ENCODE measurements at regions not wholly inside any gene's neighbourhood (a gene's known extent, or its start where the extent isn't known, plus 50 kb on each side); places are given as distances from the start of the nearest gene placed in this dataset.
"Not testable (repeated sequence)": the region's sequence is repeated elsewhere in the genome, so short reads cannot be mapped to it uniquely, and the experiment has no call there.

DNA sequence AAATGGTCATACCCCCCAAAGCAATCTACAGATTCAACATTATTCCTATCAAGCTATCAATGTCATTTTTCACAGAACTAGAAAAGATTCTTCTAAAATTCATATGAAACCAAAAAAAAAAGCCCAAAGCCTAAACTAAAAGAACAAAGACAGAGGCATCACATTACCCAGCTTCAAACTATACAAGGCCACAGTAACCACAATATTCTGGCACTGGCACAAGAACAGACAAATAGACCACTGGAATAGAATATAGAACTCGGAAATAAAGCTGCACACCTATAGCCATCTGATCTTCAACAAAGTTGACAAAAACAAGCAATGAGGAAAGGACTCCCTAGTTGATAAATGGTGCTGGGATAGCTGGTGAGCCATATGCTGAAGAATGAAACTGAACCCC is 89.2 kb upstream of the PCED1B start:
- DNase-seq: no peak

DNA sequence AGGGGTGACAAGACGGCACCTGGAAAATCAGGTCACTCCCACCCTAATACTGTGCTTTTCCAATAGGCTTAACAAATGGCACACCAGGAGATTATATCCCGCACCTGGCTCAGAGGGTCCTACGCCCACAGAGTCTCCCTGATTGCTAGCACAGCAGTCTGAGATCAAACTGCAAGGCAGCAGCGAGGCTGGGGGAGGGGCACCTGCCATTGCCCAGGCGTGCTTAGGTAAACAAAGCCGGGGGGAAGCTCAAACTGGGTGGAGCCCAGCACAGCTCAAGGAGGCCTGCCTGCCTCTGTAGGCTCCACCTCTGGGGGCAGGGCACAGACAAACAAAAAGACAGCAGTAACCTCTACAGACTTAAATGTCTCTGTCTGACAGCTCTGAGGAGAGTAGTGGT is 87.4 kb upstream of the PCED1B start:
- DNase-seq: not testable (repeated sequence)

DNA sequence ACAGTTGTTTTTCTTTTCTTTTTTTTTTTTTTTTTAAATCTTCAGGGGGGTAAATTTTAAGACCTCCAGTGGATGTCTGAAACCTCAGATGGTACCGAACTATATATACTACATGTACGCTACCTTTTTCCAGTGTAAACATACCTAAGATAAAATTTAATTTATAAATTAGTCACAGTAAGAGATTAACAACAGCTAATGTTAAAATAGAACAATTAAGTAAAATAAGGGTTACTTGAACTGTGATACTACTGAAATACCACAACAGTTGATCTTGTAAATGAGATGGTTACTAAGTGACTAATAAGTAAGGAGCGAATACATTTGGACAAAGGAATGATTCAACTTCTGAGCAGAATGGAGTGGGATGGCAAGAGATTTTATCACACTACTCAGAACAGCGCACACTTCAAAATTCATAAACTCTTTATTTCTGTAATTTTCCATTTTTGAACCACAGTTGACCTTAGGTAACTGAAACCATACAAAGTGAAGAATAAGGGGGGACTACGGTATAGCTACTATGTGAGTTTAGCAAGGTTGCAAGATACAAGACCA is 80.5 kb upstream of the PCED1B start:
- DNase-seq: no peak

DNA sequence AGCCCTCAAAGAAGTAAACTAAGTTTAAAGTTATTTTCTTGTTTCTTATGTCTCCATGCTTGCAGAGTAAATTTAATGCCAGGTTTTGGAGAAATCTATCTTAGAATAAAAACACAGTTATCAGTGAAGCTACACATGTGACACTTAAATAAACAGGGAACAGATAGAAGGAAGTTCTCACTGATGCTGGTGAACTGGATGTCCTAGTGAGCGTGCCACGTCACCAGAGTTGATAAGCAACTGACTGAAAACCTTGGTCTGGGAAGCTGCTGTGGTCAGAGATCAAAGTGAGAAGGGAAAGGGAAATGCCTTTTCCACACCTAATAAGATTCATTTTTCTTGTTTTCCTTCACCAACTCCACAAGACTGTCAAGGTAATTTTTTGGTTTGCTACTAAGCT is 74.8 kb upstream of the PCED1B start:
- no peak for DNase-seq

DNA sequence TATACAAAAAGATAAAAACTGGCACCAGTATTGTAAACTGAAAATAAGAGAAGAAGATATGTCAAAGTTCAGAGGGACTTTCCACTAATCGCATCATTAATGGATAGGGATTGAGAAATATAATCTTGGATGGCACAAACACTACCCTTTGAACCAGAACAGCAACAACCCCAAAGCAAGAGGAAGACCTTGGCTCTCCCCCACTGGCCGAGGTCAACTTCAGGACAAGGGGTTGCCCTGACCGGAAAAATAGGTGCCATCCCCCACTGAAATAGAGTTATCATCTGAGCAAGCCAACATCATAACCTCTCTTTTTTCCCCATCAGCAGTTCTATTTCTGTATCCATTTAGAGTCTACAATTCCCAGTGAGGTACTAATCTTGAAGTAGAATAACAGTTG is 72.4 kb upstream of the PCED1B start:
- DNase-seq: no peak

DNA sequence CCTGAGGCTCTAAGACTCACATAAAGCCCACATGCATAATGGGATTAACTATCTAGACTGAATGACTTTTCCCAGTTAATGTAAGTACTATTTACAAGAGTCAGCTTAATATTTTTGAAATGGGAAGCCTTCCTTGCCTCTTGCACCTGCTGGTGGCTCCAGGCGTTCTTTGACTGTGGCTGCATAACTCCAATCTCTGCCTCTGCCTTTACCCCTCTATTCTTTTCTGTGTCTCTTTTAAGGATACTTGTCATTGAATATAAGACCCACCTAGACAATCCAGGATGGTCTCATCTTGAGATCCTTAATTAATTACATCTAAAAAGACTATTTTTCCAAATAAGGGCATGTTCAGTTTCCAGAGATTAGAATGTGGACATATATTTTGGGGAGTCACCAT is 66.9 kb upstream of the PCED1B start:
- no peak for DNase-seq

DNA sequence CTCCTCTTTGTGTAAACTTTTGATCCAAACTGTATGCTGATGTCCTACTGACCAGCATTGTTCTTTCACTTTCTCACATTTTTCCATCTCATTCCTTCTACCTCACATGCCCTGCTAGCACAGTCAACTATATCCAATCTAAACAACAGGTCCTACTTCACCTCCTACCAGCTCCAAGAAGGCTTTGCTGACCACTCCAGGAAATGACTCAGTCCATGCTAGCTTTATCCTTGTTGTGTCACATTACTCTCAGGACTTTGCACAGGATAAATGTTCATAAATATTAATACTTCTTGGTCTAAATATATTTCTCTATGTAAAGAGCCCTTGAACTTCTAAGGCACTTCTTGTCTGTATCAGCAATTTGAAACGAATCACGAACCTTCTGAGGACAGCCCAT is 64.9 kb upstream of the PCED1B start:
- DNase-seq: no peak

DNA sequence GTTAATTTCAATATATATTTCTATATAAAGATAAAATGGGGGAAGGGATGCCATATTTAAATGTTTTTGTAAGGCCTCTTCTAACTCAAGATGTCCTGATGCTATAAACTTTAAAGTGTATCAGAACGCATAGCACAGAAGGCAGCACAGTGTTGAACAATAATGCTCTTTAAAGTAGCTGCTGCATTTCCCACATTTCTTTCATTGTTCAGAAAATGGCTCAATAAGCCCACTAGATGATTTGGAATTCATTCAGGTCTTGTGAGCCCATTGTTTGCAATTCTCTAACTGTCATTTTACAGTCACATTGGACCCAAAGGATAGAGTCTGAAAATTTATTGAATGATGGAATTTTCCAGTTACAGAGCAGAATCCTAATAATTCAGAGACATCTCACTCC is 64.0 kb upstream of the PCED1B start:
- DNase-seq: no peak

DNA sequence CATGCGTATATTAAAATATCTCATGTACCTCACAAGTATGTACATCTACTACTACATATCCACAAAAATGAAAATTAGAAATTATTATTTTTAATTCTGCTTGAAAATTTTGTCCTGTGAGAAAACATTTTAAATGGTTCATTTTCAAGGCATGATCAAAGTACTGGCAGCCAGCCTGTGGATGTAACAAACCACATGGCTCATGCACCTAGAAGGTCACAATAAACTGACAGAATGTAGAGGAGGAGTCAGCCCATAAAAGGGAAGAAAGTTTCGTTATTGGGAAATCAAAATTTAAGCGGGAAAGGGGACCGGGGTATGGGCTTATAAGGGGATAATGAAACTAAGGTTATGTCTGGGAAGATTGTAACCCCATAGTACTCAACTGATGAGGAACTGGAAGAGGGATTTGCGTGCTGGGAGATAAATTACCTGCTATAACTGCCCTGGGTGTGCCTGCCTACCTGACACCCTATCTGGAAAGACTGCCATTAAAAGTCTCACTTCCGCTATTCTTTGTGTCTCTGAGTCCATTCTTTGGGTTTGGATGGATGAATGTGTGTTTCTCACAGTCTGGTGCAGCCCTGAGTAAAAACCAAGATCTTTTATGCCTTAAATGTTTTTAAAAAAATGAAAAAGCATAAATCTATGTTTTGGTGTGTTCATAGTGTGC is 62.2 kb upstream of the PCED1B start:
- no peak for DNase-seq

DNA sequence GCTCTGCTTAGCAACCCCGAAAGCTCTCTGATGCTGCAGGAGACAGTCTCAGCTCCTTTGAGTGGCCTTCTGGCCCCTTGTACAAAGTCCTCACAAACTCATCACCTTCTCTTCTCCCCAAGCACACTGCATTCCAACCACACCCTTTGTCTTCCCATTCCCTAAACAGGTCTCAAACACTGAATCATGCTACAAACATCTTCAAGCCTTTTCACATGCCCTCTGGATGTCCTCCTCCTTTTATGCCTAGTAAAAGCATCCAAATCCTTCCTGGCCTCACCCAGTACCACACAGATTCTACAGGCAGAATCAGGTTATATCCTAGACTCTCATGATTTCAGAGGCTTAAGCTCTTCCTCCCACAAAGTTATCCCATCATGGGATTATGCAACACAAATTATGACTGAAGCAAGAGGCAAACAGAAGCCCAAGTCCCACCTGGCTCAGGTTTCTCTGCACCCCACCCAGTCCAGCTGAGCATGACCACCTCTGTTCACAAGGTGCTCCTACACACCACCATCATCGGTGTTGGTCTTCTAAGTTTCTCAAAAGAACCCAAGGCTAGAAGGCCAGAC is 61.4 kb upstream of the PCED1B start:
- DNase-seq: no peak

DNA sequence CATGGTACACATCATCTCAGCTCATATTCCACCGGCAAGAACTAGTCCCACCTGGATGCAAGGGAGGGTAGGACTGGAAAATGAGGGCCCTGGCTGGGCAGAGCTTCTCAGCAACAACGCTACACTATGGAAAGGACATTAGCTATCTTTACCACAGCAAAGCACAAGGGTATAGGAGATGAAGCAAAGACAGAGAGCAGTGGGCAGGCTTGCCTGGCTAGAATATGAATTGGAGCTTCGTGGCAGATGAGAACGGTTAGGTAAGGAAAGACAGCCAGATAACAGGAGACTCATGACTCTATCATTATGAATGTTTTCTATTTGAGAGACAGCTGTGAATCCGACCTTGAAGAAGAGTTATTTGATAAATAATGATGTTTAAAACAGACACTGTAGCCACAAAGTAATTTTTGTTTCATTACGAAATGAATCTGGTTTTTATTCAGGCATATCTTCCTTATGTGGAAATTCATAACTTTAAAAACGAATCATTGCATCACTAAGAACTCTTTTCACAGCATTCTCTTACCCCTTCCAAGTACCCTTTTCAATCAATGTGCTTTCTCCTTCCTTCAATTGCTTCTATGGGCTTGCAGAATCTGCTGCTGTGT is 59.1 kb upstream of the PCED1B start:
- no peak for DNase-seq

DNA sequence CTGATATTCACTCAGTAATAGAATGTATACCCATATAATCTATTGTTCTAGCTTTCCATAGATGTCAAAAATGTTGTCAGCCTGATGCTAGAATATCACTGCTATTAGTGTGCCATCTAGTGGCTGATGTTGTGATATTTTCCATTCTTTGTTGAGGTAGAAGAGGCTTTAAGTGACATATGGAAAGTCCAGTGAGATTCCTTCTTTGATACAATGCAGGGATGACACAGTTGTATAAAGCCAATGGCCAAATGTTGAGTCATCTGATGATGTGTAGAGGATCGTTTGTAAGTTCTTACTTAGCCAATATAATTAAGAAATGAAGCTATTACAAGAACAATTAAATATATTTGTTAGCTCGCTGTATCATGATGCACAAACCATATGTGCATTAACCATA is 58.1 kb upstream of the PCED1B start:
- peak; percentile 4 for DNase-seq

DNA sequence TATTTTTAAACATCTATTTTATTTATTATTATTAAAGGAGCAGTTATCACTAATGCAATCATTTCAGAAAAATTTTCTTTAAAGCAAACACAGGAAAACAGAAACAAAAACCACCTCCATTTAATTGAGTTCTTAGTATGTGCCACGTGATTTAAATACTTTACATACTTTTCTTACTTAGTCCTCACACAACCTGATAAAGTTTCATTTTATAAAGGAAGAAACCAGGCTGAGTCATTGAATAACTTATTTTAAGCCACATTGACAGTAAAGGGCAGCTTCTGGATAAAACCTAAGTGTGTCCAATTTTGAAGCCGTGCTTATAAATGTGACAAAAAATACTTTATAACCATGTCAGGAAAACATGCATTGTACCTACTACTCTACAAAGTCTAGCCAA is 57.1 kb upstream of the PCED1B start:
- no peak for DNase-seq

DNA sequence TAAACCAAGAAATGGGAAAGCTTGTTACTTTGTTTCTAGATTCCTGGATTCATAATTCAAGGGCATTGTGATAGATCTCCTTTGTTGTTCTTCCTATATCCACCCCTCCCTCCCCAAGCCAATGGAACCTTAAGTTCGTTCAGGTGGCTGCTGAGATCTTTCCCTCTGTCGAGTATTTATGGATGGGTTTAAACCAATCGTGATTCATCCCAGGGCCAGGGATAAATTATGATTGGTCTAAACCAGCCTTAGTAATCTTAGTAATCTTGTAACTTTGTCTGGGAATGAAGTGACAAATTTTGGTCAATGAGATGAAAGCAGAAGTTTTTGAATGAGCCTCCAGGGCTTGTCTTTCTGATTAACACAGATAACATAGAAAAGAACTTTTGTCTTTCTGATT is 56.1 kb upstream of the PCED1B start:
- no peak for DNase-seq

DNA sequence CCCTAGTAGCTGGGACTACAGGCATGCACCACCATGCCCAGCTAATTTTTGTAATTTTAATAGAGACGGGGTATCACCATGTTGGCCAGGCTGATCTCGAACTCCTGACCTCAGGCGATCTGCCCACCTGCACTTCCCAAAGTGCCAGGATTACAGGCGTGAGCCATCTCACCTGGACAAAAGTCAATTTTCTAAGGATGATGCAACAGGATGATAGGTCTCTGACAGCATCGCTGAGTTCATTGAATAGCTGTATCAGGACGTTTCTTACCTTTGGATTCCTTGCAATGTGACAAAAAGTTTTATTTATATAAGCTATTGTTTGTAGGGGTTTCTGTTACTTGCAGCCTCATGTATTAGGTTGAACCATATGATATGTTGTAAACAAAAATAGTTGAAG is 55.5 kb upstream of the PCED1B start:
- no peak for DNase-seq

DNA sequence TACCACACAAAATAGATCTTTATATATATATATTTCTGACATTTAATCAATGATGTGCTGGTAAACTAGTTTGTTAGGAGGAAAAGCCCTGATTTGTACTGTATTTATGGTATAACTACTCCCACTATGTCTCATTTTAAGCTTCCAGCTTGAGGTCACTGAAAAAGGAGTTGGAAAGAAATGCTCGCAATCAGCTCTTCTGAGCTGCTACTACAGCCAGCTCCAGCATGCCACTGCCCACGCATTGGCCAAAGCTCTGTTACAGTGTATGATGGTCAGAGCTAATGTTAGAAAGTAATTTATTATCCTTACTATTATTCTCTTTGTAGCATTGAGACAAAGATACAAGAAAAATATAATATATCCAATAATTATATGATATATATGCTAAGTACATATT is 55.0 kb upstream of the PCED1B start:
- DNase-seq: no peak

DNA sequence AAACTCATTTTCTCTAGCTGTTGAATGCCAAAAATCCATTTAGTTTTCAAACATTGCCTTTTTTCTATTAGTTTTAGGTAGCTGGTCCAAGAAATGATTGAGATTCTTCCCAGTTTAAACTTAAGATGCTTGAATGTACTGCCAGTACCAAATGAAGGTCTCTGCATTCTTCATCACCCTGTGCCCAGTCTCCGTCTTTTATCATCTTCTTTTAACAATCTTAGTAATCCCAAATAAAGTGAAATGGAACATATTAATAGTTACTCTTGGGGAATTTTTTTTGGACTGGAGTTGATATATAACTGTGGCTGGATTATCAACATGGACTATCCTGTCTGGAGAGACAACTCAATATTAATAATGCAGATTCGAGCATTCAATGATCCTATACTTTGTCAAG is 54.1 kb upstream of the PCED1B start:
- no peak for DNase-seq

DNA sequence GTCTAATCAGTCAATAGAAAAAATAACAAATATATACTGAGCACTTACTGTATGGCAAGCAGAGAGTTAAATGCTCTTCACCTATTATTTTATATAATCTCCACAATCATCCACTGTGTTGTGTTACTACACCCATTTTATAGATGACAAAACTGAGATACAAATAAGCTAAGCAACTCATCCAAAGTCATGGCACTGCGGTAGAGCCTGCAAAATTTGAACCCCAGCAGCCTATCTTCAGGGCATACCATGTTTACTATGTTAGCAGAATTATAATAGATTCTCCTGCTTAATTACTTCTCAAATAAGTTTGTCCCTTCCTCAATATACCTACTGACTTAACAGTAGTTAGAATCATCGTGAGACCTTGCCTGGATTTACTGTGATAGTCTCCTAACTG is 53.6 kb upstream of the PCED1B start:
- no peak for DNase-seq

DNA sequence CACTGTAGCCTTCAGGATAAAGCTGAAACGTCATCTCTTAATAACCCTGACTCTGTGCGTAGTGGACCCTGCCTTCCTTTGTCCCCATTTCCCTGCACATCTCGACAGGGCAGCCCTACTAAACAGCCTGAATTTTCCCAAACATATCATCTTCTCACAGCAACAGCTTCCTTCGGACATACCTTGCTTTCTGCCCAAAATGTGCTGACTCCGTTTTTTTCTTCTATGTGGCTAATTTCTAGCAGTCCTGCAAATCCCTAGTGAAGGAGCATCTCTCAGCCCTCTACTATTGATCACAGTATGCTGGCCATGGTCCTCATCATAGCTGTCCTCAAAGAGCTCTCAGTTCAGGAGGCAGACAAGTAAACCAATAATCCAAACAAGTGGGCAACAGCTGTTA is 53.1 kb upstream of the PCED1B start:
- DNase-seq: no peak
